ENCODE measurements at regions not wholly inside any gene's neighbourhood (a gene's known extent, or its start where the extent isn't known, plus 50 kb on each side); places are given as distances from the start of the nearest gene placed in this dataset.

- no peaks in the 10 kb centered on the region for H3K79me2 ChIP-seq (ENCODE audit: control insufficient read depth, insufficient read depth, low read length)
- H3K27me3 ChIP-seq (replicated peaks in 1 of 4; ENCODE audit: control extremely low read depth in 1 of 4, control insufficient read depth in 3 of 4, insufficient read depth in 4 of 4, low read length in 3 of 4), result no peaks in the 10 kb centered on the region
- H3K9me3 ChIP-seq (ENCODE audit: control extremely low read depth in 1 of 3, control insufficient read depth in 2 of 3, insufficient read depth in 1 of 3, low read length in 2 of 3), result no peaks in the 10 kb centered on the region
- H3K36me3 ChIP-seq (replicated peaks in 1 of 2; ENCODE audit: control extremely low read depth in 1 of 2, control insufficient read depth in 1 of 2, extremely low read depth in 1 of 2, insufficient read depth in 2 of 2, low read length in 1 of 2), result no peaks in the 10 kb centered on the region
- no peaks in the 10 kb centered on the region for H3K27me3 Mint-ChIP-seq
- ChIA-PET CTCF (interaction anchor here (0.8 to 2.9 kb wide), 32 partner anchors 8 to 251 kb away, joined by 3 to 33 read pairs (median 5); partner anchors contain the start of gene IRF2BPL), POLR2A (interaction anchor here (0.6 to 2.3 kb wide), 18 partner anchors 9 to 162 kb away, joined by 3 to 54 read pairs (median 5); partner anchors contain the start of gene IRF2BPL)
- peak overlapping the region; percentile 32 for H2AFZ ChIP-seq (ENCODE audit: insufficient read depth, low read depth, low read length, poor library complexity, severe bottlenecking)
- WGBS (ENCODE audit: insufficient coverage), result under 1% methylated on average over 21 of the region's 24 CpGs
- peak overlapping the region; percentile 87 for H3K4me3 Mint-ChIP-seq
- peaks cover 49 to 76% of the 10 kb centered on the region in 2 donors for H3K4me1 ChIP-seq (ENCODE audit: control insufficient read depth in 2 of 2, insufficient read depth in 2 of 2, low read length in 2 of 2)
- peak overlapping the region; percentile 82 for H3K4me2 ChIP-seq (replicated peaks; ENCODE audit: low read depth, low read length, poor library complexity, severe bottlenecking)
- peak; percentile 99 for DNase-seq
- H3K9ac ChIP-seq (ENCODE audit: low read length), result peak overlapping the region; percentile 45
- intact Hi-C loops (cut with micrococcal nuclease), result loop anchor here (1.0 to 5.0 kb wide), 8 partner anchors 8 to 496 kb away; partner anchors contain the start of genes AHSA1, CIPC, IRF2BPL and VIPAS39
- no peaks in the 10 kb centered on the region for H3K9me3 Mint-ChIP-seq (ENCODE audit: insufficient read depth)
- no peak for TF ChIP-seq CTCF (IDR thresholded peaks at IDR 0.05)
- TF ChIP-seq EZH2 (IDR thresholded peaks at IDR 0.05; ENCODE audit: borderline replicate concordance, insufficient read depth, low read depth, low read length, poor library complexity, severe bottlenecking), result no peak
- no peaks in the 10 kb centered on the region for H4K20me1 ChIP-seq (ENCODE audit: control insufficient read depth, insufficient read depth, low read length, poor library complexity, severe bottlenecking)
- H3K27ac ChIP-seq (ENCODE audit: low read length in 2 of 2), result peak overlapping the region; percentile 83 to 85
- ATAC-seq (ENCODE audit: low read depth), result peak; percentile 96
- peaks cover 77% of the 10 kb centered on the region for H3K4me1 Mint-ChIP-seq
- H3K27ac Mint-ChIP-seq, result peak overlapping the region; percentile 95
- peak overlapping the region; percentile 26 to 57 (median 47) for H3K4me3 ChIP-seq (ENCODE audit: control extremely low read depth in 1 of 5, extremely low read depth in 1 of 5, insufficient read depth in 1 of 5, low read depth in 2 of 5, low read length in 4 of 5)
Observed at GRCh38 chr14:76961631-76962302, 66.7 kb downstream of the IRF2BPL start.
